Stomach (tissue), 4 donors: ENCODE measurements at regions not wholly inside any gene's neighbourhood (a gene's known extent, or its start where the extent isn't known, plus 50 kb on each side); places are given as distances from the start of the nearest gene placed in this dataset.

ENCODE experiments used
- CTCF ChIP-seq, 7 experiments: fragments of 450-650 bp in 4 of 7; fragments of 200-600 bp in 3 of 7; sonication (generic) in 3 of 7; IDR thresholded peaks; one replicate each; pipeline ENCODE4 v1.5.1; 2016 to 2019; ENCODE audit warnings: antibody characterized with exemption in 7 of 7, control low read depth in 2 of 7, mild to moderate bottlenecking in 1 of 7
- POLR2A ChIP-seq, 4 donors: fragments of 450-650 bp; IDR thresholded peaks; one replicate each; pipeline ENCODE4 v1.6.1; 2016; ENCODE audit warnings: antibody characterized with exemption in 4 of 4, control low read depth in 2 of 4, mild to moderate bottlenecking in 1 of 4, moderate library complexity in 1 of 4

DNA sequence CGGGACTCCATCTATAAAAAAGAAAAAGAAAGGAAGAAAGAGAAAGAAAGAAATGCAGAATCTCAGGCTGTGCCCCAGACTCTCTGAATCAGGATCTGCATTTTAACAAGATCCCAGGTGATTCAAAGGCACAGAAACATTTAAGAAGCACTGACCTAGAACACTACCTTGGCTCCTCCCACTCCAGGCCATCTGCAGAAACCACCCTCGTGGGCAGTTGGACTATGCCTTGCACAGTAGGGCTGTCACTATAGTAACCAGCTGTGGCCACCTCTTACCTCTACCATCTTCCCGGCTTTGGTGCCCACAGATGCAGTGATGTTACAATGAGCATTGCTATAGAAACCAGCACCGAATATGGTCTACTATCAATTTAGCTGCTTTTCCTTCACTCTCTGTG, 110.9 kb upstream of the PWP1 start:
- TF ChIP-seq CTCF (IDR thresholded peaks at IDR 0.05) (no peak), POLR2A (IDR thresholded peaks at IDR 0.05) (no peak)
